HUES6 (cell line): ENCODE measurements at regions not wholly inside any gene's neighbourhood (a gene's known extent, or its start where the extent isn't known, plus 50 kb on each side); places are given as distances from the start of the nearest gene placed in this dataset.
"Not testable (repeated sequence)": the region's sequence is repeated elsewhere in the genome, so short reads cannot be mapped to it uniquely, and the experiment has no call there.

Experiments
- H3K27ac ChIP-seq: 2 replicates; pipeline ENCODE4 v1.7.0; 2013; ENCODE audit warnings: low read depth, mild to moderate bottlenecking, low read length, inconsistent platforms
- H3K27me3 ChIP-seq: 2 replicates; pipeline ENCODE4 v1.6.1; 2013; ENCODE audit warnings: low read length; ENCODE audit not compliant: control insufficient read depth, insufficient read depth
- H3K36me3 ChIP-seq: 2 replicates; pipeline ENCODE4 v1.6.1; 2013; ENCODE audit warnings: low read length; ENCODE audit not compliant: control insufficient read depth, insufficient read depth
- H3K4me1 ChIP-seq: 2 replicates; pipeline ENCODE4 v1.6.1; 2013; ENCODE audit warnings: low read length; ENCODE audit not compliant: control insufficient read depth, insufficient read depth
- H3K4me3 ChIP-seq: 2 replicates; pipeline ENCODE4 v1.5.1; 2013; ENCODE audit warnings: low read depth, low read length
- H3K9ac ChIP-seq: one replicate; pipeline ENCODE4 v1.6.1; 2013; ENCODE audit warnings: mild to moderate bottlenecking, low read length
- H3K9me3 ChIP-seq: 2 replicates; pipeline ENCODE4 v1.6.1; 2013; ENCODE audit warnings: low read depth, low read length; ENCODE audit not compliant: control insufficient read depth, insufficient read depth

GRCh38 chr11:87889126-87889525 lies 286.1 kb downstream of the RAB38 start:
- Histone ChIP-seq H3K27me3 (no peaks in the 10 kb centered on the region), H3K4me1 (no peaks in the 10 kb centered on the region), H3K27ac (no peak overlapping the region), H3K9me3 (no peaks in the 10 kb centered on the region), H3K9ac (no peak overlapping the region), H3K36me3 (no peaks in the 10 kb centered on the region), H3K4me3 (no peak overlapping the region)

GRCh38 chr11:87885084-87885483 lies 290.2 kb downstream of the RAB38 start:
- not testable (repeated sequence) for H3K9me3 ChIP-seq, H3K4me1 ChIP-seq, H3K27ac ChIP-seq, H3K36me3 ChIP-seq, H3K9ac ChIP-seq, H3K4me3 ChIP-seq, H3K27me3 ChIP-seq

GRCh38 chr11:87879118-87879517 lies 296.1 kb downstream of the RAB38 start:
- Histone ChIP-seq H3K36me3 (no peaks in the 10 kb centered on the region), H3K4me3 (no peak overlapping the region), H3K27ac (no peak overlapping the region), H3K4me1 (peaks cover 10% of the 10 kb centered on the region; the same call in 1 of the 2 replicates), H3K9ac (no peak overlapping the region), H3K27me3 (no peaks in the 10 kb centered on the region), H3K9me3 (no peaks in the 10 kb centered on the region)

GRCh38 chr11:87878373-87878825 lies 296.8 kb downstream of the RAB38 start:
- Histone ChIP-seq H3K27ac (no peak overlapping the region), H3K27me3 (no peaks in the 10 kb centered on the region), H3K36me3 (no peaks in the 10 kb centered on the region), H3K4me3 (no peak overlapping the region), H3K9me3 (no peaks in the 10 kb centered on the region), H3K4me1 (peaks cover 10% of the 10 kb centered on the region; the same call in 1 of the 2 replicates), H3K9ac (no peak overlapping the region)

- Histone ChIP-seq H3K9ac (no peak overlapping the region), H3K36me3 (no peaks in the 10 kb centered on the region)
Measured at GRCh38 chr11:87871056-87871455, 304.2 kb downstream of the RAB38 start.

GRCh38 chr11:87870086-87870485 lies 305.2 kb downstream of the RAB38 start:
- H3K27me3 ChIP-seq = no peaks in the 10 kb centered on the region
- H3K9me3 ChIP-seq = no peaks in the 10 kb centered on the region
- no peaks in the 10 kb centered on the region for H3K4me1 ChIP-seq
- no peaks in the 10 kb centered on the region for H3K36me3 ChIP-seq
- no peak overlapping the region for H3K27ac ChIP-seq
- no peak overlapping the region for H3K9ac ChIP-seq
- H3K4me3 ChIP-seq = no peak overlapping the region

More at GRCh38 chr11:87871056-87871455, 304.2 kb downstream of the RAB38 start:
- no peaks in the 10 kb centered on the region for H3K27me3 ChIP-seq
- H3K4me3 ChIP-seq = no peak overlapping the region
- no peaks in the 10 kb centered on the region for H3K9me3 ChIP-seq
- no peak overlapping the region for H3K27ac ChIP-seq
- H3K4me1 ChIP-seq = no peaks in the 10 kb centered on the region

GRCh38 chr11:87866951-87867350 lies 308.3 kb downstream of the RAB38 start:
- Histone ChIP-seq H3K4me3 (no peak overlapping the region), H3K4me1 (no peaks in the 10 kb centered on the region), H3K9me3 (no peaks in the 10 kb centered on the region), H3K36me3 (no peaks in the 10 kb centered on the region), H3K9ac (no peak overlapping the region), H3K27me3 (no peaks in the 10 kb centered on the region), H3K27ac (no peak overlapping the region)

- Histone ChIP-seq H3K27me3 (no peaks in the 10 kb centered on the region), H3K27ac (no peak overlapping the region), H3K9me3 (no peaks in the 10 kb centered on the region), H3K4me3 (no peak overlapping the region), H3K4me1 (peaks cover 6% of the 10 kb centered on the region; the same call in 1 of the 2 replicates), H3K36me3 (no peaks in the 10 kb centered on the region), H3K9ac (no peak overlapping the region)
Measured at GRCh38 chr11:87861030-87861429, 314.2 kb downstream of the RAB38 start.

GRCh38 chr11:87859636-87860035 lies 315.6 kb downstream of the RAB38 start:
- no peak overlapping the region for H3K9ac ChIP-seq
- no peak overlapping the region for H3K27ac ChIP-seq
- no peak overlapping the region for H3K4me3 ChIP-seq
- no peaks in the 10 kb centered on the region for H3K9me3 ChIP-seq
- peaks cover 6% of the 10 kb centered on the region; the same call in 1 of the 2 replicates for H3K4me1 ChIP-seq
- H3K36me3 ChIP-seq = no peaks in the 10 kb centered on the region
- no peaks in the 10 kb centered on the region for H3K27me3 ChIP-seq

- H3K9ac ChIP-seq = no peak overlapping the region
- no peak overlapping the region for H3K27ac ChIP-seq
- H3K4me1 ChIP-seq = 0 out of 2 replicates have a peak, but pooled peaks cover 3% of the 10 kb centered on the region
Measured at GRCh38 chr11:87851827-87852226, 323.4 kb downstream of the RAB38 start.

GRCh38 chr11:87851234-87851633 lies 324.0 kb downstream of the RAB38 start:
- Histone ChIP-seq H3K4me3 (no peak overlapping the region), H3K4me1 (0 out of 2 replicates have a peak, but pooled peaks cover 3% of the 10 kb centered on the region), H3K36me3 (no peaks in the 10 kb centered on the region), H3K9me3 (no peaks in the 10 kb centered on the region), H3K27ac (no peak overlapping the region), H3K9ac (no peak overlapping the region), H3K27me3 (no peaks in the 10 kb centered on the region)

More at GRCh38 chr11:87851827-87852226, 323.4 kb downstream of the RAB38 start:
- no peaks in the 10 kb centered on the region for H3K9me3 ChIP-seq
- H3K4me3 ChIP-seq = no peak overlapping the region
- no peaks in the 10 kb centered on the region for H3K36me3 ChIP-seq
- no peaks in the 10 kb centered on the region for H3K27me3 ChIP-seq

- Histone ChIP-seq H3K27me3 (no peaks in the 10 kb centered on the region), H3K9me3 (no peaks in the 10 kb centered on the region), H3K4me1 (0 out of 2 replicates have a peak, but pooled peaks cover 3% of the 10 kb centered on the region), H3K27ac (no peak overlapping the region), H3K36me3 (no peaks in the 10 kb centered on the region), H3K9ac (no peak overlapping the region), H3K4me3 (no peak overlapping the region)
Measured at GRCh38 chr11:87849216-87849615, 326.0 kb downstream of the RAB38 start.
